H9 (cell line): ENCODE measurements at regions not wholly inside any gene's neighbourhood (a gene's known extent, or its start where the extent isn't known, plus 50 kb on each side); places are given as distances from the start of the nearest gene placed in this dataset.

Experiments used
- DNase-seq: peaks from one replicate; pipeline ENCODE4 v3.0.0-alpha.2; 2017
- H2AFZ ChIP-seq: one replicate; pipeline ENCODE4 v1.6.1; 2013; ENCODE audit warnings: mild to moderate bottlenecking, low read length, control low read depth, moderate library complexity
- H2AK5ac ChIP-seq: 2 replicates; pipeline ENCODE4 v1.6.1; 2013; ENCODE audit warnings: low read length, control low read depth, mixed read lengths; ENCODE audit not compliant: insufficient read length
- H2BK120ac ChIP-seq: one replicate; pipeline ENCODE4 v1.6.1; 2013; ENCODE audit warnings: low read depth, mild to moderate bottlenecking, low read length, control low read depth, inconsistent platforms; ENCODE audit not compliant: poor library complexity, severe bottlenecking
- H2BK12ac ChIP-seq: 2 replicates; pipeline ENCODE4 v1.6.1; 2013; ENCODE audit warnings: low read length, control low read depth, mixed read lengths, low read depth; ENCODE audit not compliant: insufficient read length
- H2BK15ac ChIP-seq: 2 replicates; pipeline ENCODE4 v1.6.1; 2013; ENCODE audit warnings: low read depth, low read length, control low read depth
- H2BK20ac ChIP-seq: one replicate; pipeline ENCODE4 v1.6.1; 2013; ENCODE audit warnings: low read depth, mild to moderate bottlenecking, low read length, control low read depth, inconsistent platforms; ENCODE audit not compliant: poor library complexity, severe bottlenecking
- H2BK5ac ChIP-seq: 2 replicates; pipeline ENCODE4 v1.6.1; 2013; ENCODE audit warnings: low read length, control low read depth, mixed read lengths; ENCODE audit not compliant: insufficient read length
- H3K14ac ChIP-seq: 2 replicates; pipeline ENCODE4 v1.6.1; 2013; ENCODE audit warnings: low read length, control low read depth; ENCODE audit not compliant: insufficient read depth
- H3K18ac ChIP-seq: 2 replicates; pipeline ENCODE4 v1.6.1; 2013; ENCODE audit warnings: low read depth, mild to moderate bottlenecking, mixed read lengths, low read length, control low read depth; ENCODE audit not compliant: insufficient read length
- H3K23ac ChIP-seq: 2 replicates; pipeline ENCODE4 v1.6.1; 2013; ENCODE audit warnings: low read length, control low read depth, mixed read lengths, low read depth; ENCODE audit not compliant: insufficient read length
- H3K23me2 ChIP-seq: 2 replicates; pipeline ENCODE4 v1.6.1; 2013; ENCODE audit warnings: low read depth, mild to moderate bottlenecking, mixed read lengths, low read length, control low read depth; ENCODE audit not compliant: insufficient read length, poor library complexity, severe bottlenecking
- H3K27ac ChIP-seq: 2 replicates; pipeline ENCODE4 v1.5.1; 2013; ENCODE audit warnings: low read length, control low read depth, mixed read lengths, low read depth; ENCODE audit not compliant: insufficient read length
- H3K27me3 ChIP-seq: 2 replicates; pipeline ENCODE4 v1.6.1; 2013; ENCODE audit warnings: low read length, control low read depth, inconsistent platforms; ENCODE audit not compliant: insufficient read depth
- H3K4ac ChIP-seq: 2 replicates; pipeline ENCODE4 v1.6.1; 2013; ENCODE audit warnings: low read depth, mild to moderate bottlenecking, control low read depth, inconsistent platforms, low read length, moderate library complexity
- H3K4me1 ChIP-seq: 2 replicates; pipeline ENCODE4 v1.6.1; 2013; ENCODE audit warnings: low read length, control low read depth, inconsistent platforms; ENCODE audit not compliant: insufficient read depth
- H3K4me2 ChIP-seq: 2 replicates; pipeline ENCODE4 v1.6.1; 2013; ENCODE audit warnings: low read length, control low read depth, mixed read lengths; ENCODE audit not compliant: insufficient read length, insufficient read depth
- H3K56ac ChIP-seq: 2 replicates; pipeline ENCODE4 v1.6.1; 2013; ENCODE audit warnings: low read depth, mild to moderate bottlenecking, mixed read lengths, low read length, control low read depth; ENCODE audit not compliant: insufficient read length
- H3K79me1 ChIP-seq: 2 replicates; pipeline ENCODE4 v1.6.1; 2013; ENCODE audit warnings: low read depth, mild to moderate bottlenecking, moderate library complexity, low read length, control low read depth, inconsistent platforms; ENCODE audit not compliant: insufficient read depth, poor library complexity, severe bottlenecking
- H3K79me2 ChIP-seq: 2 replicates; pipeline ENCODE4 v1.6.1; 2013; ENCODE audit warnings: low read length, control low read depth, inconsistent platforms; ENCODE audit not compliant: insufficient read depth
- H3K9ac ChIP-seq: 2 replicates; pipeline ENCODE4 v1.6.1; 2013; ENCODE audit warnings: low read length, control low read depth, mixed read lengths; ENCODE audit not compliant: insufficient read length; ENCODE audit errors: extremely low read depth
- H3K9me3 ChIP-seq: one replicate; pipeline ENCODE4 v1.6.1; 2013; ENCODE audit warnings: low read depth, low read length, inconsistent platforms; ENCODE audit not compliant: control insufficient read depth
- H3T11ph ChIP-seq: one replicate; pipeline ENCODE4 v1.6.1; 2013; ENCODE audit warnings: mild to moderate bottlenecking, low read length, control low read depth, inconsistent platforms
- H4K20me1 ChIP-seq: one replicate; pipeline ENCODE4 v1.6.1; 2013; ENCODE audit not compliant: control insufficient read depth, insufficient read length, insufficient read depth
- H4K5ac ChIP-seq: 2 replicates; pipeline ENCODE4 v1.6.1; 2013; ENCODE audit warnings: low read depth, mild to moderate bottlenecking, mixed read lengths, low read length, control low read depth; ENCODE audit not compliant: insufficient read length
- H4K8ac ChIP-seq: replicated peaks from 2 replicates; pipeline ENCODE4 v1.6.1; 2013; ENCODE audit warnings: low read length, control low read depth, mixed read lengths, low read depth; ENCODE audit not compliant: insufficient read length
- H4K91ac ChIP-seq: 2 replicates; pipeline ENCODE4 v1.6.1; 2013; ENCODE audit warnings: low read depth, mild to moderate bottlenecking, moderate library complexity, mixed read lengths, low read length, control low read depth; ENCODE audit not compliant: insufficient read length
- H3K27ac Mint-ChIP-seq, 3 experiments: 2 replicates in 2 of 3; 3 replicates in 1 of 3; pipeline ENCODE4 v1.8.0; 2020 to 2021; ENCODE audit warnings: mixed read lengths in 3 of 3, mild to moderate bottlenecking in 1 of 3, moderate library complexity in 1 of 3
- H3K27me3 Mint-ChIP-seq: 2 replicates; pipeline ENCODE4 v1.8.0; 2021; ENCODE audit warnings: low read depth, mild to moderate bottlenecking, moderate library complexity, mixed read lengths
- H3K36me3 Mint-ChIP-seq, 3 experiments: 2 replicates in 2 of 3; 3 replicates in 1 of 3; pipeline ENCODE4 v1.8.0; 2020 to 2021; ENCODE audit warnings: low read depth in 3 of 3, mixed read lengths in 3 of 3; ENCODE audit not compliant: insufficient read depth in 1 of 3
- H3K4me1 Mint-ChIP-seq, 2 experiments: 2 replicates each; pipeline ENCODE4 v1.8.0; 2020; ENCODE audit warnings: mixed read lengths in 2 of 2
- H3K4me3 Mint-ChIP-seq, 2 experiments: 2 replicates in 1 of 2; 3 replicates in 1 of 2; pipeline ENCODE4 v1.8.0; 2020 to 2021; ENCODE audit warnings: mild to moderate bottlenecking in 2 of 2, mixed read lengths in 2 of 2, moderate library complexity in 1 of 2
- H3K9me3 Mint-ChIP-seq, 2 experiments: 2 replicates in 1 of 2; 3 replicates in 1 of 2; pipeline ENCODE4 v1.8.0; 2020; ENCODE audit warnings: mild to moderate bottlenecking in 2 of 2, mixed read lengths in 2 of 2, moderate library complexity in 1 of 2
- CTCF ChIP-seq: fragments of 200-600 bp; sonication (generic); conservative IDR thresholded peaks from 3 replicates; pipeline ENCODE4 v1.8.0; 2021; ENCODE audit warnings: antibody characterized with exemption, mild to moderate bottlenecking
- WGBS: extraction: QIAGEN DNeasy Blood & Tissue Kit; methylation state at CpG from one replicate; pipeline ENCODE4 v1.1.7; 2013; ENCODE audit warnings: missing lambda C conversion rate, low lambda C conversion rate, mixed read lengths; ENCODE audit not compliant: insufficient read length; ENCODE audit errors: extremely low coverage; 5-methylcytosine and 5-hydroxymethylcytosine counted together

GRCh38 chr7:93026425-93026824, 91.4 kb downstream of the SAMD9 start:
- Histone ChIP-seq H2AK5ac (no peak overlapping the region), H3K14ac (no peak overlapping the region), H3K9ac (no peak overlapping the region), H3K9me3 (no peaks in the 10 kb centered on the region), H4K8ac (no peak overlapping the region), H2BK120ac (no peak overlapping the region), H4K20me1 (no peaks in the 10 kb centered on the region), H2BK12ac (no peak overlapping the region), H3K23me2 (no peaks in the 10 kb centered on the region), H3K4me2 (no peak overlapping the region), H3K18ac (no peak overlapping the region), H2BK5ac (no peak overlapping the region), H3K56ac (no peak overlapping the region), H2AFZ (no peak overlapping the region), H3K79me1 (no peaks in the 10 kb centered on the region), H2BK15ac (no peak overlapping the region), H4K91ac (no peak overlapping the region), H3K79me2 (no peaks in the 10 kb centered on the region), H3K27me3 (no peaks in the 10 kb centered on the region), H2BK20ac (no peak overlapping the region), H3K4ac (no peak overlapping the region), H3K23ac (no peak overlapping the region), H3K27ac (no peak overlapping the region), H3K4me1 (no peaks in the 10 kb centered on the region), H4K5ac (no peak overlapping the region), H3T11ph (no peak overlapping the region)
- TF ChIP-seq CTCF, result no peak
- Mint-ChIP-seq H3K36me3 (peaks cover 3 to 6% (median 4%) of the 10 kb centered on the region in 3 experiments; a peak in 1 of 7 replicates), H3K27ac (no peak overlapping the region), H3K4me1 (no peaks in the 10 kb centered on the region), H3K4me3 (no peak overlapping the region), H3K9me3 (peaks cover 4 to 6% of the 10 kb centered on the region in 2 experiments; a peak in 4 of 5 replicates), H3K27me3 (peaks cover 5% of the 10 kb centered on the region; the same call in 1 of the 2 replicates)
- DNase-seq, result no peak
- no CpG with 5 or more reads among the region's 3 CpGs for WGBS
